ENCODE measurements at regions not wholly inside any gene's neighbourhood (a gene's known extent, or its start where the extent isn't known, plus 50 kb on each side); places are given as distances from the start of the nearest gene placed in this dataset.

DNA sequence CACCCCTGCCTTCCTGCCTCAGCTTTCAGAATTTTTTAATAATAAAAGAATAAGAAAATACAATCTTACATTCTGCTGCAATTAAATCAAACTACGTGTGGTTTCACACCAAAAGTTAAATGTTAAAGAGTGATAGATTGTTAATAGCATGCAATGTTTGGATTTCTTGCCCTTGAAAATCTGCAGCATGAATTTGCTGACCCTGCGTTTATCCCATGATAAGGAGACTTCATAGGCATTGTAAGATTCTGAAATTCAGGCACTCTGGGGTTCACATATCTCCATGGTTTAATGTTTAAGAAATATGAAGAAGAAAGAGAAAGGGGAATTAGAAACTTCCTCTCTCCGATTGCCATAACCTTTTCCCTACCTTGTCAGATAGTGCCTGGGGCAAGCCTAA lies 1616.2 kb upstream of the B3GALT2 start:
- H2AFZ ChIP-seq (ENCODE audit: low read depth, low read length) = no peak overlapping the region
- intact Hi-C loops (cut with micrococcal nuclease) (no loop called here), dilution Hi-C loops (cut with MboI; ENCODE audit: extremely low pct_ligation_motif_present, low sequenced_read_pairs) (no loop called here)
- ChIA-PET POLR2A (no interaction called here), CTCF (no interaction called here)
- TF ChIP-seq EZH2 (IDR thresholded peaks at IDR 0.05; ENCODE audit: borderline replicate concordance, low read depth, low read length, severe bottlenecking) = no peak
- no peak for TF ChIP-seq MYC (IDR thresholded peaks at IDR 0.05; ENCODE audit: low read depth, low read length)
- TF ChIP-seq POLR2AphosphoS5 (IDR thresholded peaks at IDR 0.05; ENCODE audit: insufficient read depth, low read depth, low read length) = no peak
- TF ChIP-seq, protein P1, sequence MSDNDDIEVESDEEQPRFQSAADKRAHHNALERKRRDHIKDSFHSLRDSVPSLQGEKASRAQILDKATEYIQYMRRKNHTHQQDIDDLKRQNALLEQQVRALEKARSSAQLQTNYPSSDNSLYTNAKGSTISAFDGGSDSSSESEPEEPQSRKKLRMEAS (IDR thresholded peaks at IDR 0.05; ENCODE audit: insufficient read depth, insufficient read length) = no peak
- TF ChIP-seq GATA2 (IDR thresholded peaks at IDR 0.05; ENCODE audit: insufficient read depth, insufficient read length, low read depth, low read length) = no peak
- no peak overlapping the region for H3K4me2 ChIP-seq (ENCODE audit: insufficient read depth, low read length)
- no peaks in the 10 kb centered on the region for H4K20me1 ChIP-seq (replicated peaks; ENCODE audit: control insufficient read depth, extremely low read depth, insufficient read depth, low read length)
- H3K79me2 ChIP-seq (ENCODE audit: control insufficient read depth, insufficient read depth, low read length) = no peaks in the 10 kb centered on the region
- H3K9me1 ChIP-seq (replicated peaks; ENCODE audit: control insufficient read depth, extremely low read depth, insufficient read depth, low read length) = no peaks in the 10 kb centered on the region
- no TSS peak for BruUV-seq (replicated peaks)
- H3K27ac ChIP-seq (ENCODE audit: insufficient read depth, low read depth, low read length) = no peak overlapping the region
- no peaks in the 10 kb centered on the region for H3K9me3 ChIP-seq (replicated peaks; ENCODE audit: control insufficient read depth, insufficient read depth, low read length)
- no peak overlapping the region for H3K9ac ChIP-seq (replicated peaks; ENCODE audit: extremely low read depth, insufficient read depth, low read length)
- DNase-seq (ENCODE audit: low read depth, low spot score) (no peak), FAIRE-seq (no peak)
- H3K27me3 ChIP-seq (ENCODE audit: control insufficient read depth in 2 of 2, insufficient read depth in 2 of 2, low read length in 2 of 2) = no peaks in the 10 kb centered on the region
- no peaks in the 10 kb centered on the region for H3K36me3 ChIP-seq (ENCODE audit: control insufficient read depth in 2 of 2, extremely low read depth in 1 of 2, insufficient read depth in 2 of 2, low read length in 2 of 2)
- H3K4me3 ChIP-seq (replicated peaks in 1 of 3; ENCODE audit: insufficient read depth in 1 of 3, low read depth in 1 of 3, low read length in 3 of 3) = no peak overlapping the region
- no peaks in the 10 kb centered on the region for H3K4me1 ChIP-seq (ENCODE audit: control insufficient read depth, extremely low read depth, insufficient read depth, low read length)

DNA sequence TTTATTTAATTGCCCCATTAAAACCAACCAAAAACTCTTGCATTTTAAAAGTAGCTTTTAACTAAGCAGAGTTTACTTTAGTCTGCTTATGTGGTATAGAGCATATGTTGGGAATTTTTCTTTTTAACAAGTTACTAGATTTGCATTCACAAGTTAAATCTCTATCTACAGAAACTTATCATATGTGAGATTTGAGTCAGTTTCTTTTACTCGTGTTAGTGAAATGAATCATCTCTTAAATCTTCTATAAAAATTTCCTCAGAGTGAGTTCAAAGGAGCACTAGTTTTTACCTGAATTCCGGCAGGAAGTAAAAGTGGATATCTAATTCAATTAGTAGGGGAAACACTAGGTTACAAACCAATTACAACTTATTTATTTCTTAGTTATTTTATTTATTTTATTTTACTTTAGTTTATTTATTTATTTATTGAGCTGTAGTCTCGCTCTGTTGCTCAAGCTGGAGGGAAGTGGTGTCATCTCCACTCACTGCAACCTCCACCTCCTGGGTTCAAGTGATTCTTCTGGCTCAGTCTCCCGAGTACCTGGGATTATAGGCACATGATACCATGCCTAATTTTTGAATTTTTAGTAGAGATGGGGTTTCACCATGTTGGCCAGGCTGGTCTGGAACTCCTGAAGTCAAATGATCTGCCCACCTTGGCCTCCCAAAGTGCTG lies 1609.6 kb upstream of the B3GALT2 start:
- DNase-seq (ENCODE audit: low read depth, low spot score) = no peak
- no TSS peak for BruUV-seq (replicated peaks)
- Histone ChIP-seq H3K9ac (replicated peaks; ENCODE audit: extremely low read depth, insufficient read depth, low read length) (no peak overlapping the region), H3K4me2 (ENCODE audit: insufficient read depth, low read length) (no peak overlapping the region), H3K36me3 (ENCODE audit: control insufficient read depth in 2 of 2, extremely low read depth in 1 of 2, insufficient read depth in 2 of 2, low read length in 2 of 2) (no peaks in the 10 kb centered on the region), H3K27me3 (ENCODE audit: control insufficient read depth in 2 of 2, insufficient read depth in 2 of 2, low read length in 2 of 2) (no peaks in the 10 kb centered on the region), H3K79me2 (ENCODE audit: control insufficient read depth, insufficient read depth, low read length) (no peaks in the 10 kb centered on the region), H3K4me1 (ENCODE audit: control insufficient read depth, extremely low read depth, insufficient read depth, low read length) (no peaks in the 10 kb centered on the region), H3K9me3 (replicated peaks; ENCODE audit: control insufficient read depth, insufficient read depth, low read length) (peaks cover 2% of the 10 kb centered on the region), H3K4me3 (replicated peaks in 1 of 3; ENCODE audit: insufficient read depth in 1 of 3, low read depth in 1 of 3, low read length in 3 of 3) (no peak overlapping the region), H3K27ac (ENCODE audit: insufficient read depth, low read depth, low read length) (no peak overlapping the region), H2AFZ (ENCODE audit: low read depth, low read length) (no peak overlapping the region), H4K20me1 (replicated peaks; ENCODE audit: control insufficient read depth, extremely low read depth, insufficient read depth, low read length) (no peaks in the 10 kb centered on the region), H3K9me1 (replicated peaks; ENCODE audit: control insufficient read depth, extremely low read depth, insufficient read depth, low read length) (no peaks in the 10 kb centered on the region)
- ChIA-PET POLR2A (no interaction called here), CTCF (no interaction called here)
- dilution Hi-C loops (cut with MboI; ENCODE audit: extremely low pct_ligation_motif_present, low sequenced_read_pairs) (no loop called here), intact Hi-C loops (cut with micrococcal nuclease) (no loop called here)
- TF ChIP-seq EZH2 (IDR thresholded peaks at IDR 0.05; ENCODE audit: borderline replicate concordance, low read depth, low read length, severe bottlenecking) (no peak), JUN (IDR thresholded peaks at IDR 0.05; ENCODE audit: borderline replicate concordance, insufficient read depth, insufficient read length, low read depth) (no peak), POLR2A (IDR thresholded peaks at IDR 0.05; ENCODE audit: low read depth, low read length) (no peak), MYC (IDR thresholded peaks at IDR 0.05; ENCODE audit: low read depth, low read length) (no peak), POLR2AphosphoS5 (IDR thresholded peaks at IDR 0.05; ENCODE audit: insufficient read depth, low read depth, low read length) (no peak), GATA2 (IDR thresholded peaks at IDR 0.05; ENCODE audit: insufficient read depth, insufficient read length, low read depth, low read length) (no peak), FOS (IDR thresholded peaks at IDR 0.05; ENCODE audit: borderline replicate concordance, insufficient read depth, low read length) (no peak)
- TF ChIP-seq, protein P1 (IDR thresholded peaks at IDR 0.05; ENCODE audit: insufficient read depth, insufficient read length) = no peak
- TF ChIP-seq, protein P2, sequence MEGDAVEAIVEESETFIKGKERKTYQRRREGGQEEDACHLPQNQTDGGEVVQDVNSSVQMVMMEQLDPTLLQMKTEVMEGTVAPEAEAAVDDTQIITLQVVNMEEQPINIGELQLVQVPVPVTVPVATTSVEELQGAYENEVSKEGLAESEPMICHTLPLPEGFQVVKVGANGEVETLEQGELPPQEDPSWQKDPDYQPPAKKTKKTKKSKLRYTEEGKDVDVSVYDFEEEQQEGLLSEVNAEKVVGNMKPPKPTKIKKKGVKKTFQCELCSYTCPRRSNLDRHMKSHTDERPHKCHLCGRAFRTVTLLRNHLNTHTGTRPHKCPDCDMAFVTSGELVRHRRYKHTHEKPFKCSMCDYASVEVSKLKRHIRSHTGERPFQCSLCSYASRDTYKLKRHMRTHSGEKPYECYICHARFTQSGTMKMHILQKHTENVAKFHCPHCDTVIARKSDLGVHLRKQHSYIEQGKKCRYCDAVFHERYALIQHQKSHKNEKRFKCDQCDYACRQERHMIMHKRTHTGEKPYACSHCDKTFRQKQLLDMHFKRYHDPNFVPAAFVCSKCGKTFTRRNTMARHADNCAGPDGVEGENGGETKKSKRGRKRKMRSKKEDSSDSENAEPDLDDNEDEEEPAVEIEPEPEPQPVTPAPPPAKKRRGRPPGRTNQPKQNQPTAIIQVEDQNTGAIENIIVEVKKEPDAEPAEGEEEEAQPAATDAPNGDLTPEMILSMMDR (IDR thresholded peaks at IDR 0.05; ENCODE audit: extremely low read depth in 1 of 2, insufficient read depth in 1 of 2, low read depth in 1 of 2, low read length in 2 of 2) = no peak
- no peak for FAIRE-seq
